MCF 10A (cell line): ENCODE measurements at regions not wholly inside any gene's neighbourhood (a gene's known extent, or its start where the extent isn't known, plus 50 kb on each side); places are given as distances from the start of the nearest gene placed in this dataset.

ENCODE experiments used
- BruUV-seq: library from RNA; stranded (reverse); fragments of 400-500 nt; replicated peaks from 2 replicates; lab custom pipeline; 2021; lab: Mats Ljungman, UMichigan
- CTCF ChIA-PET: fragments of 300-600 bp; sonication (Branson Sonifier 250); formaldehyde crosslinking; extraction: SDS; loops from one replicate; lab custom pipeline; 2021; ENCODE audit warnings: antibody characterized with exemption, inconsistent platforms; lab: Yijun Ruan, JAX
- POLR2A ChIA-PET: fragments of 300-600, 350-650 bp; sonication (Branson Sonifier 250); formaldehyde crosslinking; extraction: SDS; loops from one replicate; lab custom pipeline; 2020; ENCODE audit warnings: antibody characterized with exemption, inconsistent platforms; lab: Yijun Ruan, JAX
- DNase-seq: peaks from one replicate; pipeline ENCODE4 v3.0.0-alpha.2; 2018; ENCODE audit not compliant: unreplicated experiment
- H3K27ac Mint-ChIP-seq: one replicate; pipeline ENCODE4 v1.8.0; 2022; ENCODE audit warnings: mild to moderate bottlenecking, low read depth, mixed read lengths; ENCODE audit not compliant: unreplicated experiment
- H3K27me3 Mint-ChIP-seq: one replicate; pipeline ENCODE4 v1.8.0; 2022; ENCODE audit warnings: mixed read lengths; ENCODE audit not compliant: insufficient read depth, unreplicated experiment
- H3K36me3 Mint-ChIP-seq: one replicate; pipeline ENCODE4 v1.8.0; 2022; ENCODE audit warnings: mild to moderate bottlenecking, moderate library complexity, mixed read lengths; ENCODE audit not compliant: insufficient read depth, unreplicated experiment
- H3K4me1 Mint-ChIP-seq: one replicate; pipeline ENCODE4 v1.8.0; 2022; ENCODE audit warnings: mixed read lengths; ENCODE audit not compliant: insufficient read depth, unreplicated experiment
- H3K4me3 Mint-ChIP-seq: one replicate; pipeline ENCODE4 v1.8.0; 2022; ENCODE audit warnings: mild to moderate bottlenecking, moderate library complexity, mixed read lengths; ENCODE audit not compliant: unreplicated experiment
- H3K9me3 Mint-ChIP-seq: one replicate; pipeline ENCODE4 v1.8.0; 2022; ENCODE audit warnings: mixed read lengths; ENCODE audit not compliant: unreplicated experiment
- CTCF ChIP-seq: fragments of 200-600 bp; IDR thresholded peaks from one replicate; pipeline ENCODE4 v1.8.0; 2022; ENCODE audit warnings: antibody characterized with exemption, mild to moderate bottlenecking; ENCODE audit not compliant: unreplicated experiment
- intact Hi-C: fragments of 100-400 bp; cut with micrococcal nuclease; formaldehyde crosslinking; loops from 2 replicates; pipeline ENCODE4 v1.14.1; 2022

GRCh38 chr3:78313332-78313731, 1273.4 kb downstream of the ROBO2 start:
- no peaks in the 10 kb centered on the region for H3K4me1 Mint-ChIP-seq
- POLR2A ChIA-PET: no interaction called here
- DNase-seq: no peak
- H3K4me3 Mint-ChIP-seq: no peak overlapping the region
- H3K9me3 Mint-ChIP-seq: no peaks in the 10 kb centered on the region
- no peak overlapping the region for H3K27ac Mint-ChIP-seq
- CTCF ChIA-PET: no interaction called here
- H3K36me3 Mint-ChIP-seq: no peaks in the 10 kb centered on the region
- BruUV-seq: no TSS peak
- TF ChIP-seq CTCF: no peak
- intact Hi-C loops: no loop called here
- no peaks in the 10 kb centered on the region for H3K27me3 Mint-ChIP-seq

- BruUV-seq: no TSS peak
- no peaks in the 10 kb centered on the region for H3K4me1 Mint-ChIP-seq
- H3K36me3 Mint-ChIP-seq: no peaks in the 10 kb centered on the region
- POLR2A ChIA-PET: no interaction called here
- no peaks in the 10 kb centered on the region for H3K9me3 Mint-ChIP-seq
- intact Hi-C loops: no loop called here
- H3K4me3 Mint-ChIP-seq: no peak overlapping the region
- H3K27me3 Mint-ChIP-seq: no peaks in the 10 kb centered on the region
- no peak overlapping the region for H3K27ac Mint-ChIP-seq
- no peak for TF ChIP-seq CTCF
- CTCF ChIA-PET: interaction anchor here (0.6 kb wide), 1 partner anchor 982 kb away, joined by 3 read pairs; no protein-coding TSS in a partner anchor
- no peak for DNase-seq
These were observed 1274.4 kb downstream of the ROBO2 start for GRCh38 chr3:78314327-78314726.

- no peak for TF ChIP-seq CTCF
- ChIA-PET POLR2A (interaction anchor here (0.6 to 0.7 kb wide), 2 partner anchors 19 to 239 kb away, joined by 3 to 4 read pairs; no protein-coding TSS in a partner anchor), CTCF (no interaction called here)
- Mint-ChIP-seq H3K36me3 (no peaks in the 10 kb centered on the region), H3K27ac (no peak overlapping the region), H3K9me3 (no peaks in the 10 kb centered on the region), H3K4me1 (no peaks in the 10 kb centered on the region), H3K27me3 (no peaks in the 10 kb centered on the region), H3K4me3 (no peak overlapping the region)
- no TSS peak for BruUV-seq
- intact Hi-C loops: no loop called here
- no peak for DNase-seq
These were observed 1277.9 kb downstream of the ROBO2 start for GRCh38 chr3:78317774-78318173.

- Mint-ChIP-seq H3K4me1 (no peaks in the 10 kb centered on the region), H3K27ac (no peak overlapping the region), H3K9me3 (no peaks in the 10 kb centered on the region), H3K36me3 (no peaks in the 10 kb centered on the region), H3K4me3 (no peak overlapping the region), H3K27me3 (no peaks in the 10 kb centered on the region)
- DNase-seq: no peak
- BruUV-seq: no TSS peak
- no peak for TF ChIP-seq CTCF
- ChIA-PET CTCF (no interaction called here), POLR2A (no interaction called here)
- intact Hi-C loops: no loop called here
These were observed 1282.9 kb downstream of the ROBO2 start for GRCh38 chr3:78322780-78323179.
